ENCODE measurements at regions not wholly inside any gene's neighbourhood (a gene's known extent, or its start where the extent isn't known, plus 50 kb on each side); places are given as distances from the start of the nearest gene placed in this dataset.

GRCh38 chr2:220969348-220969747 lies 602.8 kb downstream of the EPHA4 start:
- TF ChIP-seq CTCF (IDR thresholded peaks at IDR 0.05) (no peak), POLR2A (IDR thresholded peaks at IDR 0.05) (no peak)
